GM18951 (cell line): ENCODE measurements at regions not wholly inside any gene's neighbourhood (a gene's known extent, or its start where the extent isn't known, plus 50 kb on each side); places are given as distances from the start of the nearest gene placed in this dataset.

Experiments
- POLR2A ChIP-seq: IDR thresholded peaks from 4 replicates; pipeline ENCODE4 v1.6.1; 2011; ENCODE audit warnings: mild to moderate bottlenecking; ENCODE audit not compliant: insufficient read length, insufficient read depth; ENCODE audit errors: extremely low read depth
- in situ Hi-C: fragments of 300-500 bp; cut with MboI; formaldehyde crosslinking; loops from one replicate; pipeline ENCODE4 v1.12.0; 2022; ENCODE audit warnings: low sequenced_read_pairs, mixed read lengths, inconsistent platforms; ENCODE audit not compliant: unreplicated experiment

- in situ Hi-C loops: no loop called here
Measured at GRCh38 chr13:76777096-76777495, 109.1 kb downstream of the KCTD12 start.

GRCh38 chr13:76775088-76775740, 111.0 kb downstream of the KCTD12 start:
- no peak for TF ChIP-seq POLR2A

More at GRCh38 chr13:76777096-76777495, 109.1 kb downstream of the KCTD12 start:
- no peak for TF ChIP-seq POLR2A

GRCh38 chr13:76773448-76774094, 112.6 kb downstream of the KCTD12 start:
- TF ChIP-seq POLR2A: no peak
- in situ Hi-C loops: no loop called here

More at GRCh38 chr13:76775088-76775740, 111.0 kb downstream of the KCTD12 start:
- in situ Hi-C loops: no loop called here

- in situ Hi-C loops: no loop called here
- TF ChIP-seq POLR2A: no peak
Measured at GRCh38 chr13:76772241-76772640, 114.0 kb downstream of the KCTD12 start.

- in situ Hi-C loops: no loop called here
- TF ChIP-seq POLR2A: no peak
Measured at GRCh38 chr13:76769271-76769791, 116.9 kb downstream of the KCTD12 start.

GRCh38 chr13:76768384-76768783, 117.8 kb downstream of the KCTD12 start:
- TF ChIP-seq POLR2A: no peak
- in situ Hi-C loops: no loop called here

- in situ Hi-C loops: no loop called here
- TF ChIP-seq POLR2A: no peak
Measured at GRCh38 chr13:76764916-76765315, 121.3 kb downstream of the KCTD12 start.

GRCh38 chr13:76764429-76764828, 121.8 kb downstream of the KCTD12 start:
- in situ Hi-C loops: no loop called here
- TF ChIP-seq POLR2A: no peak

- TF ChIP-seq POLR2A: no peak
- in situ Hi-C loops: no loop called here
Measured at GRCh38 chr13:76762721-76763120, 123.5 kb downstream of the KCTD12 start.

GRCh38 chr13:76759877-76760276, 126.3 kb downstream of the KCTD12 start:
- in situ Hi-C loops: no loop called here

GRCh38 chr13:76758738-76759137, 127.5 kb downstream of the KCTD12 start:
- in situ Hi-C loops: no loop called here

More at GRCh38 chr13:76759877-76760276, 126.3 kb downstream of the KCTD12 start:
- no peak for TF ChIP-seq POLR2A

GRCh38 chr13:76758257-76758656, 127.9 kb downstream of the KCTD12 start:
- in situ Hi-C loops: no loop called here
- TF ChIP-seq POLR2A: no peak

More at GRCh38 chr13:76758738-76759137, 127.5 kb downstream of the KCTD12 start:
- no peak for TF ChIP-seq POLR2A

- in situ Hi-C loops: no loop called here
- TF ChIP-seq POLR2A: no peak
Measured at GRCh38 chr13:76756451-76756850, 129.8 kb downstream of the KCTD12 start.

- in situ Hi-C loops: no loop called here
- no peak for TF ChIP-seq POLR2A
Measured at GRCh38 chr13:76754414-76754813, 131.8 kb downstream of the KCTD12 start.
